ENCODE measurements at regions not wholly inside any gene's neighbourhood (a gene's known extent, or its start where the extent isn't known, plus 50 kb on each side); places are given as distances from the start of the nearest gene placed in this dataset.

- no CpG with 5 or more reads among the region's 2 CpGs for WGBS, 2 experiments (ENCODE audit: extremely low coverage in 2 of 2, insufficient read length in 1 of 2)
- Histone ChIP-seq H3K9ac (ENCODE audit: low read depth, low read length) (no peak overlapping the region), H4K20me1 (ENCODE audit: insufficient read depth, low read length) (no peaks in the 10 kb centered on the region), H2BK15ac (ENCODE audit: low read depth, low read length) (no peak overlapping the region), H3K18ac (ENCODE audit: low read depth, low read length) (no peak overlapping the region), H4K91ac (ENCODE audit: insufficient read depth, low read depth, low read length) (no peak overlapping the region), H3K27me3 (ENCODE audit: control insufficient read depth, insufficient read depth, low read length) (no peaks in the 10 kb centered on the region), H3K23ac (ENCODE audit: low read depth, low read length) (no peak overlapping the region), H3K14ac (replicated peaks; ENCODE audit: low read depth, low read length) (no peak overlapping the region), H2AK9ac (replicated peaks; ENCODE audit: low read depth, low read length, poor library complexity) (no peak overlapping the region), H3K4me3 (ENCODE audit: insufficient read depth, low read depth, low read length) (no peak overlapping the region), H4K8ac (ENCODE audit: low read depth in 2 of 2, low read length in 2 of 2) (no peak overlapping the region), H3K4me1 (ENCODE audit: control insufficient read depth, insufficient read depth, low read length) (no peaks in the 10 kb centered on the region), H3K9me3 (ENCODE audit: control insufficient read depth, insufficient read depth, low read length) (no peaks in the 10 kb centered on the region), H2AK5ac (ENCODE audit: low read depth, low read length) (no peak overlapping the region), H2BK5ac (ENCODE audit: low read depth, low read length, poor library complexity, severe bottlenecking) (no peak overlapping the region), H4K5ac (ENCODE audit: low read depth, low read length) (no peak overlapping the region), H3K27ac (ENCODE audit: insufficient read depth, low read length) (no peak overlapping the region), H3K4me2 (ENCODE audit: low read depth, low read length) (no peak overlapping the region), H3K4ac (ENCODE audit: low read depth, low read length) (no peak overlapping the region), H3K36me3 (ENCODE audit: control insufficient read depth, insufficient read depth, low read length) (no peaks in the 10 kb centered on the region), H3K9me1 (ENCODE audit: insufficient read depth, low read length) (no peaks in the 10 kb centered on the region), H2AFZ (replicated peaks; ENCODE audit: low read length, poor library complexity) (no peak overlapping the region), H3K79me1 (ENCODE audit: low read depth in 1 of 2, low read length in 2 of 2) (no peaks in the 10 kb centered on the region), H2BK120ac (ENCODE audit: low read depth, low read length) (no peak overlapping the region), H3K56ac (ENCODE audit: extremely low read depth, insufficient read depth, low read length) (no peak overlapping the region), H2BK20ac (ENCODE audit: low read depth, low read length) (no peak overlapping the region)
- BruUV-seq (replicated peaks) = no TSS peak
- dilution Hi-C loops (cut with HindIII; ENCODE audit: low sequenced_read_pairs, unreplicated experiment) (no loop called here), in situ Hi-C loops (cut with MboI; ENCODE audit: low sequenced_read_pairs) (no loop called here), intact Hi-C loops (cut with micrococcal nuclease) (no loop called here)
- ChIA-PET CTCF (interaction anchor here (0.6 kb wide), 1 partner anchor 979 kb away, joined by 3 read pairs; no protein-coding TSS in a partner anchor), POLR2A (ENCODE audit: unreplicated experiment) (no interaction called here)
- DNase-seq (no peak), ATAC-seq (ENCODE audit: low read depth) (no peak)
- TF ChIP-seq POLR2A (IDR thresholded peaks at IDR 0.05; ENCODE audit: low read depth, low read length) = no peak
- no peak for TF ChIP-seq RFX5 (IDR thresholded peaks at IDR 0.05; ENCODE audit: low read depth, low read length)
- no peak for TF ChIP-seq CHD1 (IDR thresholded peaks at IDR 0.05; ENCODE audit: low read depth, low read length)
- no peak for TF ChIP-seq CEBPB (IDR thresholded peaks at IDR 0.05; ENCODE audit: low read depth, low read length)
- no peak for TF ChIP-seq BHLHE40 (IDR thresholded peaks at IDR 0.05; ENCODE audit: low read depth, low read length)
- TF ChIP-seq USF2 (IDR thresholded peaks at IDR 0.05; ENCODE audit: low read depth, low read length) = no peak
- TF ChIP-seq FOS (IDR thresholded peaks at IDR 0.05; ENCODE audit: low read depth, low read length) = no peak
- no peak for TF ChIP-seq CTCF (conservative IDR thresholded peaks at IDR 0.05; ENCODE audit: low read depth, low read length)
- no peak for TF ChIP-seq MAFK (IDR thresholded peaks at IDR 0.05; ENCODE audit: low read depth, low read length)
These were observed 108.4 kb downstream of the MSX2 start for GRCh38 chr5:174832811-174833210.
